Fibroblast of skin of left biceps (primary cell): ENCODE measurements at regions not wholly inside any gene's neighbourhood (a gene's known extent, or its start where the extent isn't known, plus 50 kb on each side); places are given as distances from the start of the nearest gene placed in this dataset.
A peak's percentile ranks its signal among the peaks of the same experiment; 100 is the strongest.
"Not testable (repeated sequence)": the region's sequence is repeated elsewhere in the genome, so short reads cannot be mapped to it uniquely, and the experiment has no call there.

ENCODE experiments used
- DNase-seq, 2 experiments: peaks; one replicate each; pipeline ENCODE4 v3.0.0-alpha.2; 2013; ENCODE audit warnings: low read depth in 2 of 2

DNA sequence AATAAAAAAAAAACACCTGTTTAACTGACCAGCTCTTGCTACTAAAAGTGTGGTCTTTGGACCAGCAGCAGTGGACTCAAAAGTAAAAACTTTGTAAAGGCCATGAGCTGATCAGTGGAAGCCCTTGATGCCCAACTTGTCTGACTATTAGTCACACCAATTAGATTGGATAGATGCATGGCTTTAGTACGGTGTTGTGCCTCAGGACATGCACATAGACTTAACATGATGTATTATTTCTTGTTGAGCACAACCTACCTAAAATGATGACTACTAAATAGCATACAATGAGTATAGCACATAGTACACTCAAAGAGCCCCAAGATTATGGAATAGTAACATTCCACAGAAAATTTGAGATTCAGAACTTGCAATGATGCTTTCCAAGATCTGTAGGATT lies 95.1 kb upstream of the FIBIN start:
- no peak for DNase-seq

DNA sequence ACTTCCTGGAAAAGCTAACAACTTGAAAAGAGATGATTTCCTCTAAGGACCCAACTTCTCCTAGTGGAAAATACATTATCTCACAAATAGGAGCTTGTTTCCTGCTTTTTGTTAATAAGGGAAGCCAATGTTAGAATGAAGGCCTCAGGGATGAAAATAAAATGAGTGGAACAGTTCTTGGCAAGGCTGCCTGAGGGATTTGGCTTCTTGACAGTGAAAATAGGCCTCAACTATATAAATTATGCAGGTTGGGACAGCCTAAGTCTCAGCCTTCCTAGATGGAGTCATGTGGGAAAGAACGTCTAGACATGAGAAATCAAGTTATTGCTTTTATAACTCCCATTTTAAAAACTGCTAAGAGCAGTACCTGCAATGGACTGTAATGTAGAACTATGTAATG lies 92.8 kb upstream of the FIBIN start:
- DNase-seq: peak; percentile 17 to 31

- DNase-seq: no peak
Measured at GRCh38 chr11:26904132-26904531, 89.8 kb upstream of the FIBIN start.

DNA sequence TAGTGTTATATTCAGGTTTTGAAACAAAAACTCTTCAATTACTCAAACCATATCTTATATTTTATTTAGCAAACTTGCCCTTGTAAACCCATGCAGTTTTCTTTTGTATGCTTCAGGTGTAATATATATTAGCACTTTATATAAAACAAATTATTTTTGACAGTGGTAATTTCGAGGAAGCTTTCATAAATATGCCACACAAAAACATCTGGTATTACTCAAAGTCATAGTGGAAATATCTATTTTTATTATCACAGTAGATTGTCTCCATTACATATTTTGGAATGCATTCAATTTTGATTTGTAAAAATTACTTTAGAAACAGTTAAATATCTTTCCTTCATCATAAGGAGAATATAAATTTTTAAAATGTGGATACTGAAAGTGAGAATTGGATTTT lies 89.1 kb upstream of the FIBIN start:
- DNase-seq: no peak

DNA sequence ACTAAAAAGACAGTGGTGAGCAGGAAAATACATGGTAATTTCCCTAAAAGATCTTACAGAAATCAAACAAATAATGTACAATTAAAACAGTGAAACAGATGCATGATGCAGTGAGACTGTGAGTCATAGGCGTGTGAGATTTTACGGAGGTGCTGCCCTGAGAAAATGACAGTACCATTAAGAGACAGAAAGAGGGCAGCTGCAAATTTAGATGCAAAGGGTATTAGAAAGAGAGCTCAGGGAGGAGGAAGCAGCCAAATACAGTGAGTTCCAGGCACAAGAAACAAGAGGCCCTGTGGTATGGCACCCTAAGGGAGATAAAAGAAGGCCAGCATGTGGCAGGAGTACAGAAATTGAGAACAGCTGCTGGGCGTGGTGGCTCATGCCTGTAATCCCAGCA lies 88.5 kb upstream of the FIBIN start:
- no peak for DNase-seq

DNA sequence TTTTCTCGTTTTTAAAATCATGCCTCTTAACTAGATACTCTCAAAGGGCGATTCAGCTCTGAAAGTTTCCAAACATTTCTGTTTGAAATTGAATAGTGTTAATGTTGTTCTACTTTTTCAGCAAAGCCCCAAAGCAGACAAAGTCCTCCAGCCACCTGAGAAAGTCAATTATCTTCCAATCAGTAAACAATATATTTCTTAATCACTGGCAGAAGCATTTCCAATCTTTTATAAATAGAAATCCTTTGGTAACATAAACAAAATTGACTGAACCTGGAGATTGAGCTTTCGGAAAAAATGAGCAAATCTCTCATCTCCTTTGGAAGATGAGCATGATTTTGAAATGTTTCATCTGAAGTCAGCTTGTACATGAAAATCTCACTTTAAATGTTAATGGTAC lies 84.4 kb upstream of the FIBIN start:
- no peak for DNase-seq

DNA sequence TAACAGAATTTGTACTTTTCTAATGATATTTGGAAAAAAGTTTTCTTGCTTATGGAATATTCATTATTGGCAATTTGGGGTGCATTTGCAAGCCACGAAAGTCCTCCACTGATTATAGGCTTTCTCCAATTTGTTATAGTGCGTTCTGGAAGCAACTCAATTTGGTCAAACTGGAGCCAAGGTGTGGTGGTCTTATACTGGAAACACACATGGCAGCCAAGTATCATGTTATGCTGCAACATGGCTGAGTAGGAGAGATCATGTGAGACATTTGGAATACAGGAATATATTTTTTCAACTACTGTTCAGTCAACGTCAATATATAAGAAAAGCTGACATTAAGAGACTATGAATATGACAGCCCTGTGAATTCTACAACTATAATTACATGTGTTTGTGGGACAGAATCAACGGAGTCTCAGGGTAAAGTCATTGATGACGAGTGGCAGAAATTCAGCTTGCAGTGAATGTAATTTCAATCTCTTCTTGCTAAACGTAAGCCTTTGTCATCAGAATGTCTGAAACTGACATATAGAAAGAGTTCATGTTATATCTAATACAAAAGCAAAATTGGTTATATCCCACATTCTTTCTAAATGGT lies 83.8 kb upstream of the FIBIN start:
- no peak for DNase-seq

GRCh38 chr11:26914968-26915367 lies 78.9 kb upstream of the FIBIN start:
- no peak for DNase-seq

- no peak for DNase-seq
Measured at GRCh38 chr11:26916805-26917204, 77.1 kb upstream of the FIBIN start.

DNA sequence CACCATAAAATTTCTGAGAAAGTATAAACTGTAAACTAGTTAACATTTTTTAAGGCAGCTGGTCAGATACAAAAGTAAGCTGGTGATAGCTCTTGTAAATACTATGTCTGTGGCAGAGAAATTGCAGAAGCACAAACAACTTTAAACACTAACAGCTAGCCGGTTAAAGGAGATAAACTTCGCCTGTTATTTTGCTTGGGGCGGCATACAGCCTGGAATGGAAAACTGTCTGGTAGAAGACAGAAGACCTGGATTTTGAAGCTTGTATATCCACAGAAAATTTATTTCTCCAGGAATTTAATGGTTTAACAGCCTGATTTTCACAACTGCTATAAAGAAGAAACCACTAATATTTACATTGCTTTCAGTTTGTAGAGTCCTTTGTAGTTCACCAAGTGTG lies 65.3 kb upstream of the FIBIN start:
- no peak for DNase-seq

- DNase-seq: no peak
Measured at GRCh38 chr11:26929806-26930517, 64.0 kb upstream of the FIBIN start.

DNA sequence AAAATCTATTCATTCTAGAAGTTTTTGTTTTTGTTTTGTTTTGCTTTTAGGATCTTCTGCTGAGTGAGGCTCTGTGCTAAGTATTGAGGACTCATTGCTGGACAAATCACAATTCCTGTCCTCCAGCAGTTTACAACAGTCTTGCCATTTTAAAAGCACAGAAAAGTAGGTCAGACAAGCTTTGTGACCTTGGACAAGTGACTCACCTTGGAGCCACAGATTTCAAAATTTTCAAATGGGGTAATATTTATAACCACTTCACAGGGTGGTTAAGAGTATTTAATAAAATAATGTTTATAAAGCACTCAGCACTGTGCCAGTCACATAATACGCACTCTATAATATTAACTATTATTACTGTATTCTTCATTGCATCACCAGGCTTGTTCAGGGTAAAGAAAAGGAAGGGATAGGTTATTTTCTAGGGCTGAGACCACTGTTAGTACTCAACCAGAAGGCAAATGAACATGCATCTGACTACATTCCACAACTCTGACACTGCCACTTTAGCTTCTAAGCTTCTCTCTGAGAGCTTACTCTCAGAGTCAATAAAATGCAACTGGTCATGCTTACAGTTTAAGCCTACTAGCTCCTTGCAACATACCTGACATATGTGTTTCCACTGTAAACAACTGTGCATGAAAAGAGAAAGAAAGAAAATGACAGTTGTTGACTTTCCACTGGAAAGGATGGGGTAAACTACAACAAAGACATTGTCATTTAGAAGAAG lies 63.2 kb upstream of the FIBIN start:
- peak in 1 of 2 experiments; percentile 53 for DNase-seq

- peak in 1 of 2 experiments; percentile 59 for DNase-seq
Measured at GRCh38 chr11:26931248-26931631, 62.7 kb upstream of the FIBIN start.

DNA sequence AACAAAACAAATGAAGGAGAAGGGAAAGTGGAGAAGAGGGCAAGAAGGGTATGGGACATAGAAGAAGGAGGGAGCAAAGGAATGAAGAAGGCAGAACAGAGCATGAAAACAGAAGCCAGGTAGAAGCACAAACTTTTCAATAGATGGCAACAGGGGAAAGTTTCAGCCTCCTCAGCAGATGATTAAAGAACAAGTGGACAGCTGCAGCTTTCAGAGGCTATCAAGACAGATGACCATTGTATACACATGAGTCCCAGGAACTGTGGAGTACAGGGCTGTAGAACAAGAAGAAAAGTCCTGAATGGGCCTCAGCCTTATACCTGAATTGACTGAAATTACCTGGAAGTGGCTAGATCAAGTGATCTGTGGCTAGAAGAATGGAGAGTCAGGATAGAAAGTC lies 62.0 kb upstream of the FIBIN start:
- no peak for DNase-seq

GRCh38 chr11:26936109-26936508 lies 57.8 kb upstream of the FIBIN start:
- no peak for DNase-seq

DNA sequence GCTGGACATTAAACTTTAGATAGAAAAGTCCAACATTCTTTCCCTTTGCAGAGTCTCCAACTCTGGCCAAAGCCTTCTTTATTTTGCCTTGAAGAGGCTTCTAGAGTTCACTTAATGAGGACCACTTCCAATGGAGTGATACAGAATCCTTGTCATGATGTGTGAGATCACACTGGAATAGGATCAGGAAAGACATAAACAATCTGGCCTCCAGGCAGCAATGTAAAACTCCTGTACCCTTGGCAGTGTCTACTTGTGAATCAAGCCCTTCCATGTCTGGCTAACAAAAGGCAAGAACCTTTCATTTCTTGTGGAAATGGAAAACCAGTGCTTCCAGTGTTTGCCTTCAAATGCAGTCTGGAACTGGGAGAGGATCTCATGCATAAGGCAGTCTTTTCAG lies 56.5 kb upstream of the FIBIN start:
- no peak for DNase-seq

DNA sequence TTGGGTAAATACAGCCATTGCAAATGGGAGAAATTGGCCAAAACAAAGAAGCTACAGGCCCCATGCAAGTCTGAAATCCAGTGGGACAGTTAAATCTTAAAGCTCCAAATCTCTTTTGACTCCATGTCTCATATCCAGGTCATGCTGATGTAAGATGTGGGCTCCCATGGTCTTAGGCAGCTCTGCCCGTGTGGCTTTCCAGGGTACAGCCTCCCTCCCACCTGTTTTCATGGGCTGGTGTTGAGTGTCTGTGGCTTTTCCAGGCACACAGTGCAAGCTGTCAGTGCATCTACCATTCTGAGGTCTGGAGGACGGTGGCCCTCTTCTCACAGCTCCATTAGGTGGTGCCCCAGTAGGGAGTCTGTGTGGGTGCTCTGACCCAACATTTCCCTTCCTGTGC lies 53.4 kb upstream of the FIBIN start:
- not testable (repeated sequence) for DNase-seq

DNA sequence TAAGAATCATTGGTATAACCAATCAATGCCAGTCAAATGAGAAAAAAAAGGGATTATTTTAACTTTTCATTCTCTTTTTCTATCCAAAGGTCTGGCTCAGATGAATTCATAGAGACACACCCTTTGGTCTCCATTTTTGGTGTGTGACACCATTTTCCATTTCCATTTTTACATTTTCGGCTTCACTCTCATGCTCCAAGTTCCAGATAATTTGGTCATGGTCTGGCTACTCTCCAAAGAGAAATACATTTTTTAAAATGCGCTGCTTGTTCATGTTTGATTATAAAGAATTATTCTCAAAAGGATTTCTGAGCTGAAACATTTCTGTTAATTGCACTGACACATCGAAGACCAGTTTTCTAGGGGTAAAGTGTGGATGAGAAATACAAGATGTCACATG lies 51.6 kb upstream of the FIBIN start:
- no peak for DNase-seq

DNA sequence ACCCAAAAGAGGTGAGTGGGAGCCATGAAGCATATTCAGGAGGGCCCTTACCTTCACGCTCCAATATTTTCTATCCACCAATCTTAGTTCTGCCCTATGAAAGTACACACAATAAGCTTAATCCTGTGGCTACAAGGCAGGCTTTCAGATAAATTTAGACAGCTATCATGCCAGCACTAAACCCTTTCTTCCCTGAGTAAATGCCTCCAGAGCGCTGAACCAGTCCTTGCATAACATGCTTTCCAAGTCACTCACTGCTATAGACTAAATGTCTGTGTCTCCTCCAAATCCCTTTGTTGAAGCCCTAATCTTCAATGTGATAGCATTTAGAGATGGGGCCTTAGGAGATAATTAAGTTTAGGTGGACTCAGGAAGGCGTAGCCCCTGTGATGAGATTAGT lies 50.3 kb upstream of the FIBIN start:
- DNase-seq: no peak
